CD4-positive, alpha-beta T cell treated with Interleukin-17A for 1 hour (primary cell): ENCODE measurements at regions not wholly inside any gene's neighbourhood (a gene's known extent, or its start where the extent isn't known, plus 50 kb on each side); places are given as distances from the start of the nearest gene placed in this dataset.
"Not testable (repeated sequence)": the region's sequence is repeated elsewhere in the genome, so short reads cannot be mapped to it uniquely, and the experiment has no call there.

Source experiments
- DNase-seq: peaks from one replicate; pipeline ENCODE4 v3.0.0-alpha.2; 2020

- DNase-seq = no peak
Measured at GRCh38 chr3:22843854-22844253, 359.3 kb upstream of the UBE2E2 start.

- DNase-seq = no peak
Measured at GRCh38 chr3:22846566-22846965, 356.6 kb upstream of the UBE2E2 start.

GRCh38 chr3:22849583-22849982 lies 353.5 kb upstream of the UBE2E2 start:
- not testable (repeated sequence) for DNase-seq

GRCh38 chr3:22856811-22857210 lies 346.3 kb upstream of the UBE2E2 start:
- no peak for DNase-seq

- no peak for DNase-seq
Measured at GRCh38 chr3:22858486-22858885, 344.6 kb upstream of the UBE2E2 start.

- no peak for DNase-seq
Measured at GRCh38 chr3:22859618-22860017, 343.5 kb upstream of the UBE2E2 start.

GRCh38 chr3:22861426-22861825 lies 341.7 kb upstream of the UBE2E2 start:
- DNase-seq = no peak

GRCh38 chr3:22862111-22862510 lies 341.0 kb upstream of the UBE2E2 start:
- no peak for DNase-seq

- not testable (repeated sequence) for DNase-seq
Measured at GRCh38 chr3:22882834-22883233, 320.3 kb upstream of the UBE2E2 start.

- no peak for DNase-seq
Measured at GRCh38 chr3:22885039-22885438, 318.1 kb upstream of the UBE2E2 start.

- DNase-seq = no peak
Measured at GRCh38 chr3:22885574-22886341, 317.4 kb upstream of the UBE2E2 start.

GRCh38 chr3:22886439-22887068 lies 316.6 kb upstream of the UBE2E2 start:
- no peak for DNase-seq

GRCh38 chr3:22887664-22888291 lies 315.3 kb upstream of the UBE2E2 start:
- DNase-seq = no peak

GRCh38 chr3:22893101-22893500 lies 310.0 kb upstream of the UBE2E2 start:
- DNase-seq = no peak

GRCh38 chr3:22893644-22894325 lies 309.3 kb upstream of the UBE2E2 start:
- DNase-seq = no peak

GRCh38 chr3:22894865-22895264 lies 308.3 kb upstream of the UBE2E2 start:
- DNase-seq = no peak

GRCh38 chr3:22895671-22896070 lies 307.5 kb upstream of the UBE2E2 start:
- DNase-seq = no peak

- DNase-seq = no peak
Measured at GRCh38 chr3:22898558-22898957, 304.6 kb upstream of the UBE2E2 start.

GRCh38 chr3:22899441-22899840 lies 303.7 kb upstream of the UBE2E2 start:
- DNase-seq = no peak

GRCh38 chr3:22900296-22900695 lies 302.8 kb upstream of the UBE2E2 start:
- DNase-seq = no peak

GRCh38 chr3:22901684-22902083 lies 301.4 kb upstream of the UBE2E2 start:
- DNase-seq = no peak

- no peak for DNase-seq
Measured at GRCh38 chr3:22907161-22907780, 295.9 kb upstream of the UBE2E2 start.

- DNase-seq = no peak
Measured at GRCh38 chr3:22907796-22908195, 295.3 kb upstream of the UBE2E2 start.
